GM06990 (cell line): ENCODE measurements at regions not wholly inside any gene's neighbourhood (a gene's known extent, or its start where the extent isn't known, plus 50 kb on each side); places are given as distances from the start of the nearest gene placed in this dataset.

Experiments
- DNase-seq: peaks from one replicate; pipeline ENCODE4 v3.0.0-alpha.2; 2011; ENCODE audit not compliant: insufficient read length; ENCODE audit errors: extremely low read depth
- H3K27me3 ChIP-seq: replicated peaks from 2 replicates; pipeline ENCODE4 v1.6.0; 2011; ENCODE audit warnings: low read length; ENCODE audit not compliant: control insufficient read depth, insufficient read depth
- H3K36me3 ChIP-seq: 2 replicates; pipeline ENCODE4 v1.5.1; 2011; ENCODE audit warnings: low read length; ENCODE audit not compliant: control insufficient read depth, insufficient read depth
- H3K4me3 ChIP-seq: replicated peaks from 2 replicates; pipeline ENCODE4 v1.5.1; 2011; ENCODE audit warnings: low read depth, mild to moderate bottlenecking, control low read depth, low read length
- TF ChIP-seq, protein P1 (sequence below): IDR thresholded peaks from 2 replicates; pipeline ENCODE4 v1.5.1; 2011; ENCODE audit warnings: low read length, control low read depth, mild to moderate bottlenecking, inconsistent platforms; ENCODE audit not compliant: insufficient read depth, poor library complexity, severe bottlenecking

DNA sequence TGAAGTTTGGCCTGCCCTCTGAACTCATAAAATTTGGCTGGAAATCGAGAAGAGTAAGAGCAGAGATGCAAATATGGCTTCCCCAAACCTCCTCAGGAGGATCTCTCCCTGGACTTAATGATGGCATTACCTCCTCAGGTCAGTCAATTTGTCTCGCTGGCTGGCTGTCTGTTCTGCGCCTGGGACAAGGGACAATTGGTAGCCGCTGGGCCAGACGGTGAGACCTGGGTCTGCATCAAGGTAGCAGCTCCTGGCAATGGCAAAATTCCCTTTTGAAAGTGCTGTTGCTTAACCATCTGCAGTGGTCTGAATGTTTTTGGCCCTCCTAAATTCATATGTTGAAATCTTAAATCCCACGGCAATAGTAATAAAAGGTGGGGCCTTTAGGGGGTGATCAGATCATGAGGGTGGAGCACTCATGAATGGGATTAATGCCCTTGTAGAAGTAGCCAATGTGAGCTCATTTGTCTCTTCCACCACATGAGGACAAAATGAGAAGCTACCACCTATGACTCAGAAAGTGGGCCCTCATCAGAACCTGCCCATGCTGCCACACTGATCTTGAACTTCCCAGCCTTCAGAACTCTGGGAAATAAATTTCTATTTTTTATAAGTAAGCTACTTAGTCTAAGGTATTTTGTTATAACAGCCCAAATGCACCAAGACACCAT lies 439.3 kb upstream of the KLF4 start:
- TF ChIP-seq, protein P1, sequence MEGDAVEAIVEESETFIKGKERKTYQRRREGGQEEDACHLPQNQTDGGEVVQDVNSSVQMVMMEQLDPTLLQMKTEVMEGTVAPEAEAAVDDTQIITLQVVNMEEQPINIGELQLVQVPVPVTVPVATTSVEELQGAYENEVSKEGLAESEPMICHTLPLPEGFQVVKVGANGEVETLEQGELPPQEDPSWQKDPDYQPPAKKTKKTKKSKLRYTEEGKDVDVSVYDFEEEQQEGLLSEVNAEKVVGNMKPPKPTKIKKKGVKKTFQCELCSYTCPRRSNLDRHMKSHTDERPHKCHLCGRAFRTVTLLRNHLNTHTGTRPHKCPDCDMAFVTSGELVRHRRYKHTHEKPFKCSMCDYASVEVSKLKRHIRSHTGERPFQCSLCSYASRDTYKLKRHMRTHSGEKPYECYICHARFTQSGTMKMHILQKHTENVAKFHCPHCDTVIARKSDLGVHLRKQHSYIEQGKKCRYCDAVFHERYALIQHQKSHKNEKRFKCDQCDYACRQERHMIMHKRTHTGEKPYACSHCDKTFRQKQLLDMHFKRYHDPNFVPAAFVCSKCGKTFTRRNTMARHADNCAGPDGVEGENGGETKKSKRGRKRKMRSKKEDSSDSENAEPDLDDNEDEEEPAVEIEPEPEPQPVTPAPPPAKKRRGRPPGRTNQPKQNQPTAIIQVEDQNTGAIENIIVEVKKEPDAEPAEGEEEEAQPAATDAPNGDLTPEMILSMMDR: no peak
- H3K36me3 ChIP-seq: no peaks in the 10 kb centered on the region

DNA sequence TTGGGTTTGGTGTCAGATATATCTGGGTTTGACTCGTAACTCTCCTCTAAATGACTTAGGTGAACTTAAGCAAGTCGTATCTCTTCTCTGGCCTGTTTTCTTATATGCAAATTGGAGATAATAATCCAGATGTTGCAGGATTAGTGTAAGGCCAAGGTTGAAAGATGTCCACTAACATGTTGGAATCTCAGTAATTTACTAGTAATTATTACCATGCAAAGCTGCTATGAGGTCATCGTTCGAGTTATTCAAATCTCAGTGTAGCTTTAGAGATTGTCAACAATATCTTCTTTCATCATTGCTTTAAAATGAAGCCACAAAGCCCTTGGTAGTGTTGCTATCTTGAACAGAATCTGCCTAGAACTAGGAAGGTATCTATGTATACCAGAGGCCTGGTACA lies 437.7 kb upstream of the KLF4 start:
- no peak for DNase-seq
- TF ChIP-seq, protein P1: no peak
- Histone ChIP-seq H3K36me3 (no peaks in the 10 kb centered on the region), H3K4me3 (no peak overlapping the region), H3K27me3 (no peaks in the 10 kb centered on the region)

More for the DNA sequence above, 439.3 kb upstream of the KLF4 start:
- DNase-seq: no peak
- Histone ChIP-seq H3K4me3 (no peak overlapping the region), H3K27me3 (no peaks in the 10 kb centered on the region)

DNA sequence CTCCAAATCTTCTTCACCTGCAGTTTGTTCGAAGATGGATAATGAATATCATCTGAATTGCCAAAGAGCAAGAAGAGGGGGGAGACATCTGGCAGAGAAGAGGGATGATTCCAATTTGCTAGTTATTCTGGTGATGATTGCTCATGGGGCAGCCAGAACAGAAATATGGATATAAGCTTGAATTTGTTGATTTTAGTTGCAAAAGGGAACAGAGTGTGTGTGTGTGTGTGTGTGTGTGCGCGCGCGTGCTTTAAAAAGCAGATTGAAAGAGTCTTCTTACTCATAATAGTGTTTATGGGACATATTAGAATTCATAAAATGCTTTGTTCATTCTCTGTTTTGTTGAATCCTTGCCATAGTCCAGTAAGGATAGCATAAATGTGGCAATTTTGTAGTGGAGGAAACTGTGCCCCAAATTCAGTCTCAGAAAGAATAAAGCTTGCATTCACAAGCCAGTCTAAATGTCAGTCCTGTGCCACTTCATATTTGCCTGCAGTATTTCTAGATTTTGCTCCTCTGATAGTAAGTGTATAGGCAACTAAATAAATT lies 436.3 kb upstream of the KLF4 start:
- Histone ChIP-seq H3K36me3 (no peaks in the 10 kb centered on the region), H3K4me3 (no peak overlapping the region), H3K27me3 (no peaks in the 10 kb centered on the region)
- DNase-seq: no peak
- TF ChIP-seq, protein P1: no peak

DNA sequence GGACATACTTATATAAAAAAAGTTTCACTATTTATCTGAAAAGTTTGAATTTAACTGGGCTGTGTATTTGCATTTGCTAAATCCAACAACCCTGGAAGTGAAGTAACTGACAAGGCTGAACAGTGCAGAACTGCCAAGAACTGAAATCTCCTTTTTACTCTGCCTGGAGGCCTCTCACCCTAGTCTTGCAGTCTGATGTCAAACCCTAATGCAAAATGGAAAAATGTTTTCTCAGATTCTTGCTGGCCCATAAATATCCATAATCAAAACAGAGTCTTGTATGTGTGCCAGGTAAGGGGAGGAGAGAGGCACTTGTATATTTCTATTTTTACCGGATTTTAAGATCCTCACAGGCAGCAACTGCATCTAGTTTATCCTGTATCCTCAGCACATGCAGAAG lies 432.7 kb upstream of the KLF4 start:
- Histone ChIP-seq H3K27me3 (no peaks in the 10 kb centered on the region), H3K36me3 (no peaks in the 10 kb centered on the region), H3K4me3 (no peak overlapping the region)
- TF ChIP-seq, protein P1: no peak
- DNase-seq: no peak

DNA sequence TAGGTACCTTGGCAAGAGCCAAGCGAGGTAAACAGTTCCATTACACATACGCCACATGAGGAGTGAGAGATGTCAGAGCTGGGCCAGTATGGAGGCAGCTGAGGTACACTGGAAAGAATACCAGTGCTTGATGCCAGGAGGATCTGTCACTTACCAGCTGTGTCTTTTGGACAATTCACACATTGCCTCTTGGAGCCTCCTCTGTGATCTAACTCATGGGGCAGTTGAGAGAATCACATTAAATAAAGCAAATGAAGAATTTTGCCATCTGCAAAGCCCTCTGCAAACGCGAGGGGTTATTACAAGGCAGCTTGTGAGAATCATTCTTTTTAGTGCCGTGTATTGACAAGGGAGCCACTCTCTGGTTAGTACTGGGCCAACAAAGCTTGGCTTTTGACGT lies 429.7 kb upstream of the KLF4 start:
- Histone ChIP-seq H3K36me3 (no peaks in the 10 kb centered on the region), H3K4me3 (no peak overlapping the region), H3K27me3 (no peaks in the 10 kb centered on the region)
- TF ChIP-seq, protein P1: no peak
- no peak for DNase-seq
